Vagina (tissue), 2 donors: ENCODE measurements at regions not wholly inside any gene's neighbourhood (a gene's known extent, or its start where the extent isn't known, plus 50 kb on each side); places are given as distances from the start of the nearest gene placed in this dataset.

Source experiments
- DNase-seq, 2 donors: peaks; one replicate each; pipeline ENCODE4 v3.0.0-alpha.2; 2017; ENCODE audit errors: extremely low spot score in 2 of 2
- H3K27ac ChIP-seq: fragments of 200-600 bp; sonication (generic); one replicate; pipeline ENCODE4 v1.5.1; 2019
- H3K27me3 ChIP-seq: fragments of 200-600 bp; sonication (generic); one replicate; pipeline ENCODE4 v1.5.1; 2019
- H3K36me3 ChIP-seq, 2 donors: fragments of 200-600 bp; sonication (generic); one replicate each; pipeline ENCODE4 v1.5.1; 2017 to 2019
- H3K4me1 ChIP-seq: fragments of 200-600 bp; sonication (generic); one replicate; pipeline ENCODE4 v1.5.1; 2019
- H3K4me3 ChIP-seq, 2 donors: fragments of 200-600 bp; sonication (generic); 1 replicate in 1 of 2; 2 replicates in 1 of 2; pipeline ENCODE4 v1.5.1; 2016 to 2019
- H3K9me3 ChIP-seq: fragments of 200-600 bp; sonication (generic); one replicate; pipeline ENCODE4 v1.5.1; 2019
- POLR2A ChIP-seq, 2 donors: fragments of 450-650 bp; IDR thresholded peaks; one replicate each; pipeline ENCODE4 v1.6.1; 2017; ENCODE audit warnings: antibody characterized with exemption in 2 of 2, mild to moderate bottlenecking in 2 of 2, moderate library complexity in 2 of 2
- POLR2AphosphoS5 ChIP-seq, 2 donors: sonication (generic); formaldehyde crosslinking; IDR thresholded peaks; one replicate each; pipeline ENCODE4 v1.9.0; 2017; ENCODE audit warnings: antibody characterized with exemption in 2 of 2, mild to moderate bottlenecking in 2 of 2, low read depth in 1 of 2; ENCODE audit not compliant: insufficient read depth in 1 of 2
- intact Hi-C: fragments of 100-400 bp; cut with DNase I; formaldehyde crosslinking; loops from one replicate; pipeline ENCODE4 v1.15.1; 2023
- TF ChIP-seq, protein P1 (sequence below), 3 experiments: fragments of 450-650 bp in 2 of 3; fragments of 200-600 bp in 1 of 3; sonication (generic) in 1 of 3; IDR thresholded peaks; one replicate each; pipeline ENCODE4 v1.5.1; 2017 to 2019; ENCODE audit warnings: antibody characterized with exemption in 3 of 3, mild to moderate bottlenecking in 2 of 3, moderate library complexity in 2 of 3

DNA sequence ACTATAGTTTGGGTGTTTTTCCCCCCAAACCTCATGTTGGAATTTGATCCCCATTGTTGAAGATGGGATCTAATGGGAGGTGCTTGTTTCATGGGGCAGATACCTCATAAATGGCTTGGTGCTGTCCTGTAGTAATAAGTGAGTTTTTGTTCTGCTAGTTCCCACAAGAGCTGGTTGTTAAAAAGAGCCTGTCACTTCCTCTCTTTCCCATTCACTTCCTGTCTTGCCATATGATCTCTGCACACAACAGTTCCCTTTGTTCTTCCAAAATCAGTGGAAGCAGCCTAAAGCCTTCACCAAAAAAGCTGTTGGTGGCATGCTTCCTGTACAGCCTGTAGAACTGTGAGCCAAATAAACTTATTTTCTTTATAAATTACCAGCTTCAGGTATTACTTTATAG is 768.2 kb upstream of the VRK2 start:
- H3K9me3 ChIP-seq: no peaks in the 10 kb centered on the region
- no peak overlapping the region for H3K4me3 ChIP-seq
- TF ChIP-seq POLR2A (IDR thresholded peaks at IDR 0.05): no peak
- TF ChIP-seq POLR2AphosphoS5 (IDR thresholded peaks at IDR 0.05; ENCODE audit: insufficient read depth in 1 of 2, low read depth in 1 of 2): no peak
- TF ChIP-seq, protein P1, sequence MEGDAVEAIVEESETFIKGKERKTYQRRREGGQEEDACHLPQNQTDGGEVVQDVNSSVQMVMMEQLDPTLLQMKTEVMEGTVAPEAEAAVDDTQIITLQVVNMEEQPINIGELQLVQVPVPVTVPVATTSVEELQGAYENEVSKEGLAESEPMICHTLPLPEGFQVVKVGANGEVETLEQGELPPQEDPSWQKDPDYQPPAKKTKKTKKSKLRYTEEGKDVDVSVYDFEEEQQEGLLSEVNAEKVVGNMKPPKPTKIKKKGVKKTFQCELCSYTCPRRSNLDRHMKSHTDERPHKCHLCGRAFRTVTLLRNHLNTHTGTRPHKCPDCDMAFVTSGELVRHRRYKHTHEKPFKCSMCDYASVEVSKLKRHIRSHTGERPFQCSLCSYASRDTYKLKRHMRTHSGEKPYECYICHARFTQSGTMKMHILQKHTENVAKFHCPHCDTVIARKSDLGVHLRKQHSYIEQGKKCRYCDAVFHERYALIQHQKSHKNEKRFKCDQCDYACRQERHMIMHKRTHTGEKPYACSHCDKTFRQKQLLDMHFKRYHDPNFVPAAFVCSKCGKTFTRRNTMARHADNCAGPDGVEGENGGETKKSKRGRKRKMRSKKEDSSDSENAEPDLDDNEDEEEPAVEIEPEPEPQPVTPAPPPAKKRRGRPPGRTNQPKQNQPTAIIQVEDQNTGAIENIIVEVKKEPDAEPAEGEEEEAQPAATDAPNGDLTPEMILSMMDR (IDR thresholded peaks at IDR 0.05): no peak
- H3K36me3 ChIP-seq: no peaks in the 10 kb centered on the region
- H3K27ac ChIP-seq: no peak overlapping the region
- no peak for DNase-seq
- intact Hi-C loops: no loop called here
- H3K4me1 ChIP-seq: no peaks in the 10 kb centered on the region
- no peaks in the 10 kb centered on the region for H3K27me3 ChIP-seq

DNA sequence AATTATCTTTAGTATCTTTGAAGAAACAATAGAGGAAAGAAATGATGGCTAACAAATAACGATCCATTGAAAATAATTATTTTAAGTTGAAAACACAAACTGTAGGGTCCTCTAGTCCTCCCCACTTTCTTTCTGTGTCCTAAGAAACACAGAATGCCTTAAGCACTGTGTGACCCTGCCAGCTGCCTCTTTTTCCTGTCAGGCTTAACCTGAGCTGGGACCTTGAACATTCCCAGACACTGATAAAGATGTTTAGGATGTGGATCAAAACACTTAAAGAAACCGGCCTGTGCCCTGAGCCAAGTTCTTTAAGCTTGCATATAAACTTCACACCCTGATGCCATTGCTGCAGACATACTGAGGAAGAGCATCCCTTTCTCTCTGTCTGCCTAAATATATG is 755.4 kb upstream of the VRK2 start:
- no peaks in the 10 kb centered on the region for H3K4me1 ChIP-seq
- TF ChIP-seq POLR2AphosphoS5 (IDR thresholded peaks at IDR 0.05; ENCODE audit: insufficient read depth in 1 of 2, low read depth in 1 of 2): no peak
- TF ChIP-seq, protein P1 (IDR thresholded peaks at IDR 0.05): no peak
- TF ChIP-seq POLR2A (IDR thresholded peaks at IDR 0.05): no peak
- H3K27ac ChIP-seq: no peak overlapping the region
- intact Hi-C loops: no loop called here
- H3K4me3 ChIP-seq: no peak overlapping the region
- peaks cover 4% of the 10 kb centered on the region for H3K9me3 ChIP-seq
- DNase-seq: no peak
- H3K36me3 ChIP-seq: no peaks in the 10 kb centered on the region
- no peaks in the 10 kb centered on the region for H3K27me3 ChIP-seq

DNA sequence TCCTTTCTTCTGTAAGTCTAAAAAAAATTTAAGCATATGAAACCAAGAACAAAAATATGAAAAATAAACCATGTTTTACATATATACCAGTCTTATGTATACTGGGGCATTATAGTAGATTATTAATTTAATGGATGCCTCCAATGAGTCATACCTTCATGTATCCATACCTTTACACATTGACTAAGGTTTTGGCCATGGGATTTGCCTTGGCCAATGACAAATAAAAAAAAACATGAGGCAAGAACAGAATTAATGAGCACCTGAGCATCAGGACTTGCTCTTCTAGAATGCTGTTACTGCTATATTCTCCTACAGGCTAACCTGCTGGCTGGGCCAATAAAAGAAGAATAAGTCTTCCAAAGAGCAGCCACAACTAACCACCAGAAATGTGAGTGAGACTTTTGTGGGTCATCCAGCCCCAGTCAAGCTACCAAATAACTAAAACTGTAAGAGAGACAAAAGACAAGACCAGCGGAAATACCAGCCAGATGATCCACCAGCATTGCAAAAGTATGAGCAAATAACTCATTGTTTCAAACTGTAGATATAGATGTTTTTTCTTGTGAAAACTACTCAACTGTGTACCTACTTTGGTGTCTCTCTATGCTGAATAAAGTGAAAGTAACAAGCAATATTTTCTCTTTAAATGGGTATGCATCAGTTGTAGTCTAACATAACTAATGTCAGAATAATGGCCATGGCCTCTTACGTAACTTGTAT is 749.6 kb upstream of the VRK2 start:
- H3K4me3 ChIP-seq: no peak overlapping the region
- DNase-seq: no peak

DNA sequence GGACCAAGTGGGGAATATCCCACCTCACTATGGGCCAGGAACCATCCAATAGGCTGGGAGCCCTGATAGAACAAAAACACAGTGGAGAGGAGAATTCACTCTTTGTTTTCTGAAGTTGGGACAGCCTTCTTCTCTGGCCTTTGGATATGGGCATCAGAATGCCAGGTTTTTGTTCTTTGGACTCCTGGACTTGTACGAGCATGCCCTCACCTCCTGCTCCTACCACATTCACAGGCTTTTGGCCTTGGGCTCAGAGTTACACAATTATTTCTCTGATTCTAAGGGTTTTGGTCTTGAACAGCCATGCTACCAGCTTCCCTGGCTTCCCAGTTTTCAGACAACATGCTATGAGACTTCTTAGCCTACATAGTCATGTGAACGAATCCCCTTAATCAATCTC is 732.9 kb upstream of the VRK2 start:
- Histone ChIP-seq H3K27ac (no peak overlapping the region), H3K9me3 (no peaks in the 10 kb centered on the region), H3K36me3 (no peaks in the 10 kb centered on the region), H3K27me3 (no peaks in the 10 kb centered on the region), H3K4me3 (no peak overlapping the region), H3K4me1 (no peaks in the 10 kb centered on the region)
- no peak for DNase-seq
- TF ChIP-seq POLR2AphosphoS5 (IDR thresholded peaks at IDR 0.05; ENCODE audit: insufficient read depth in 1 of 2, low read depth in 1 of 2) (no peak), POLR2A (IDR thresholded peaks at IDR 0.05) (no peak)
- TF ChIP-seq, protein P1 (IDR thresholded peaks at IDR 0.05): no peak
- intact Hi-C loops: no loop called here

More for the DNA sequence above, 749.6 kb upstream of the VRK2 start:
- Histone ChIP-seq H3K27me3 (no peaks in the 10 kb centered on the region), H3K9me3 (no peaks in the 10 kb centered on the region), H3K27ac (no peak overlapping the region), H3K36me3 (no peaks in the 10 kb centered on the region), H3K4me1 (no peaks in the 10 kb centered on the region)
- TF ChIP-seq POLR2AphosphoS5 (IDR thresholded peaks at IDR 0.05; ENCODE audit: insufficient read depth in 1 of 2, low read depth in 1 of 2) (no peak), POLR2A (IDR thresholded peaks at IDR 0.05) (no peak)
- TF ChIP-seq, protein P1 (IDR thresholded peaks at IDR 0.05): no peak
- intact Hi-C loops: no loop called here

DNA sequence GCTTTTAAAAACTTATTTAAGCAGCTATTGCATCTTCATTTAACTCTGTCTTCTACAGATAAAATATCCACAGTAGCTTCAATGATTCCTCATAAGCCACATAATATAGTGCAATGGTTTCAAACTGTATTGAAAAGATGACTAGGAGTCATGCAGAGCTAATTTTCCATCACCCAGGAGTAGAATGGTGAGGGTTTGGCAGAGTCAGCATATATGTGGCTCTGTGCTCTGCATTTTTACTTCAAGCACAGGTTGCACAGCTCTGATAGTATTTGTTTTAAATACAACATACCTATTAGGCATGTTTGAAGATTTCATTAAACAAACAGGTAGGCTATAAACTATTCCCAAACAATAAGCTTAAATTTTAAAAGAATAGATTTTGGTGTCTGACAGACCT is 731.9 kb upstream of the VRK2 start:
- intact Hi-C loops: no loop called here
- no peak overlapping the region for H3K4me3 ChIP-seq
- no peaks in the 10 kb centered on the region for H3K9me3 ChIP-seq
- H3K4me1 ChIP-seq: no peaks in the 10 kb centered on the region
- no peaks in the 10 kb centered on the region for H3K36me3 ChIP-seq
- no peaks in the 10 kb centered on the region for H3K27me3 ChIP-seq
- no peak for TF ChIP-seq POLR2AphosphoS5 (IDR thresholded peaks at IDR 0.05; ENCODE audit: insufficient read depth in 1 of 2, low read depth in 1 of 2)
- no peak for TF ChIP-seq POLR2A (IDR thresholded peaks at IDR 0.05)
- TF ChIP-seq, protein P1 (IDR thresholded peaks at IDR 0.05): no peak
- H3K27ac ChIP-seq: no peak overlapping the region
- DNase-seq: no peak
